Mucosa of stomach (tissue), 1 donor: ENCODE measurements at regions not wholly inside any gene's neighbourhood (a gene's known extent, or its start where the extent isn't known, plus 50 kb on each side); places are given as distances from the start of the nearest gene placed in this dataset.

ENCODE experiments used
- H3K27me3 ChIP-seq: one replicate; pipeline ENCODE4 v1.7.0; 2013; ENCODE audit warnings: mild to moderate bottlenecking, low read length; ENCODE audit not compliant: control insufficient read depth, insufficient read depth
- H3K36me3 ChIP-seq: one replicate; pipeline ENCODE4 v1.7.0; 2013; ENCODE audit warnings: low read length; ENCODE audit not compliant: control insufficient read depth, insufficient read depth
- H3K4me1 ChIP-seq: one replicate; pipeline ENCODE4 v1.7.0; 2013; ENCODE audit warnings: mild to moderate bottlenecking, low read length; ENCODE audit not compliant: control insufficient read depth, insufficient read depth
- H3K4me3 ChIP-seq: one replicate; pipeline ENCODE4 v1.7.0; 2013; ENCODE audit warnings: low read length
- H3K9ac ChIP-seq: one replicate; pipeline ENCODE4 v1.7.0; 2013; ENCODE audit warnings: mild to moderate bottlenecking, low read length, moderate library complexity
- H3K9me3 ChIP-seq: one replicate; pipeline ENCODE4 v1.7.0; 2013; ENCODE audit warnings: mild to moderate bottlenecking, low read length, moderate library complexity; ENCODE audit not compliant: control insufficient read depth
- donor health status: Pancreatic carcinoma.

GRCh38 chr6:113412589-113413357 is 444.4 kb upstream of the MARCKS start:
- Histone ChIP-seq H3K9me3 (no peaks in the 10 kb centered on the region), H3K36me3 (no peaks in the 10 kb centered on the region), H3K4me3 (no peak overlapping the region), H3K4me1 (peaks cover 11% of the 10 kb centered on the region), H3K9ac (no peak overlapping the region), H3K27me3 (no peaks in the 10 kb centered on the region)

- H3K9ac ChIP-seq = no peak overlapping the region
- no peaks in the 10 kb centered on the region for H3K36me3 ChIP-seq
- no peaks in the 10 kb centered on the region for H3K9me3 ChIP-seq
- H3K27me3 ChIP-seq = no peaks in the 10 kb centered on the region
- no peak overlapping the region for H3K4me3 ChIP-seq
- H3K4me1 ChIP-seq = peaks cover 11% of the 10 kb centered on the region
These were observed 442.6 kb upstream of the MARCKS start for GRCh38 chr6:113414511-113414910.

GRCh38 chr6:113416170-113416569 is 441.0 kb upstream of the MARCKS start:
- Histone ChIP-seq H3K9ac (no peak overlapping the region), H3K9me3 (no peaks in the 10 kb centered on the region), H3K4me3 (no peak overlapping the region), H3K4me1 (peaks cover 11% of the 10 kb centered on the region), H3K36me3 (no peaks in the 10 kb centered on the region), H3K27me3 (no peaks in the 10 kb centered on the region)

GRCh38 chr6:113420290-113420689 is 436.9 kb upstream of the MARCKS start:
- Histone ChIP-seq H3K27me3 (no peaks in the 10 kb centered on the region), H3K9me3 (no peaks in the 10 kb centered on the region), H3K9ac (no peak overlapping the region), H3K4me3 (no peak overlapping the region), H3K4me1 (no peaks in the 10 kb centered on the region), H3K36me3 (no peaks in the 10 kb centered on the region)

- H3K9me3 ChIP-seq = no peaks in the 10 kb centered on the region
- H3K27me3 ChIP-seq = no peaks in the 10 kb centered on the region
- no peaks in the 10 kb centered on the region for H3K4me1 ChIP-seq
- no peak overlapping the region for H3K4me3 ChIP-seq
- no peaks in the 10 kb centered on the region for H3K36me3 ChIP-seq
- no peak overlapping the region for H3K9ac ChIP-seq
These were observed 435.1 kb upstream of the MARCKS start for GRCh38 chr6:113421997-113422396.

GRCh38 chr6:113423956-113424355 is 433.2 kb upstream of the MARCKS start:
- no peak overlapping the region for H3K4me3 ChIP-seq
- H3K27me3 ChIP-seq = no peaks in the 10 kb centered on the region
- H3K4me1 ChIP-seq = no peaks in the 10 kb centered on the region
- H3K9me3 ChIP-seq = no peaks in the 10 kb centered on the region
- no peak overlapping the region for H3K9ac ChIP-seq
- H3K36me3 ChIP-seq = no peaks in the 10 kb centered on the region

- Histone ChIP-seq H3K4me1 (no peaks in the 10 kb centered on the region), H3K9ac (no peak overlapping the region), H3K9me3 (no peaks in the 10 kb centered on the region), H3K36me3 (no peaks in the 10 kb centered on the region), H3K4me3 (no peak overlapping the region), H3K27me3 (no peaks in the 10 kb centered on the region)
These were observed 431.0 kb upstream of the MARCKS start for GRCh38 chr6:113425977-113426660.

GRCh38 chr6:113427617-113428016 is 429.5 kb upstream of the MARCKS start:
- Histone ChIP-seq H3K4me1 (no peaks in the 10 kb centered on the region), H3K27me3 (no peaks in the 10 kb centered on the region), H3K9ac (no peak overlapping the region), H3K9me3 (no peaks in the 10 kb centered on the region), H3K36me3 (no peaks in the 10 kb centered on the region), H3K4me3 (no peak overlapping the region)

- no peak overlapping the region for H3K4me3 ChIP-seq
- no peaks in the 10 kb centered on the region for H3K9me3 ChIP-seq
- H3K36me3 ChIP-seq = no peaks in the 10 kb centered on the region
- no peak overlapping the region for H3K9ac ChIP-seq
- no peaks in the 10 kb centered on the region for H3K27me3 ChIP-seq
- H3K4me1 ChIP-seq = peaks cover 4% of the 10 kb centered on the region
These were observed 428.4 kb upstream of the MARCKS start for GRCh38 chr6:113428702-113429101.

GRCh38 chr6:113432521-113433334 is 424.4 kb upstream of the MARCKS start:
- no peaks in the 10 kb centered on the region for H3K36me3 ChIP-seq
- H3K4me3 ChIP-seq = no peak overlapping the region

GRCh38 chr6:113433335-113433991 is 423.7 kb upstream of the MARCKS start:
- no peaks in the 10 kb centered on the region for H3K27me3 ChIP-seq
- H3K9ac ChIP-seq = no peak overlapping the region
- H3K4me3 ChIP-seq = no peak overlapping the region

More at GRCh38 chr6:113432521-113433334, 424.4 kb upstream of the MARCKS start:
- Histone ChIP-seq H3K27me3 (no peaks in the 10 kb centered on the region), H3K4me1 (peaks cover 6% of the 10 kb centered on the region), H3K9ac (no peak overlapping the region), H3K9me3 (no peaks in the 10 kb centered on the region)

More at GRCh38 chr6:113433335-113433991, 423.7 kb upstream of the MARCKS start:
- Histone ChIP-seq H3K9me3 (no peaks in the 10 kb centered on the region), H3K4me1 (peaks cover 6% of the 10 kb centered on the region), H3K36me3 (no peaks in the 10 kb centered on the region)
